ENCODE measurements at regions not wholly inside any gene's neighbourhood (a gene's known extent, or its start where the extent isn't known, plus 50 kb on each side); places are given as distances from the start of the nearest gene placed in this dataset.

DNA sequence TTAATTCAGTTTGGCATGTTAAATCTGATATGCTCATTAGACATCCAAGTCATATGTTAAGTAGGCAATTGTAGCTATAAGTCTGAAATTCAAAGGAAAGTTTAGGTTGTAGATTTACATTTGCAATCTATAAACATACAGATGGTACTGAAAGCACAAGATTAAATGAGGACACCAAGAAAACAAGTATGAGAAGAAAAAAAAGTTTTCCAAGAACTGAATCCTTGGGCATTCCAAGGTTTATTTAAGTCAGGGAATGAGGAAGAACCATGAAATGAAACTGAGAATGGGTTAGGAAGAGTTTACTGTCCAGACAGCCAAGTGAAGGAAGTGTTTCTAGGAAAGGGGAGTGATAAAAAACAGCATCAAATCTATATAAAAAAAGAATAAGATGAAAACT is 756.1 kb upstream of the DPPA4 start:
- no peak for DNase-seq

DNA sequence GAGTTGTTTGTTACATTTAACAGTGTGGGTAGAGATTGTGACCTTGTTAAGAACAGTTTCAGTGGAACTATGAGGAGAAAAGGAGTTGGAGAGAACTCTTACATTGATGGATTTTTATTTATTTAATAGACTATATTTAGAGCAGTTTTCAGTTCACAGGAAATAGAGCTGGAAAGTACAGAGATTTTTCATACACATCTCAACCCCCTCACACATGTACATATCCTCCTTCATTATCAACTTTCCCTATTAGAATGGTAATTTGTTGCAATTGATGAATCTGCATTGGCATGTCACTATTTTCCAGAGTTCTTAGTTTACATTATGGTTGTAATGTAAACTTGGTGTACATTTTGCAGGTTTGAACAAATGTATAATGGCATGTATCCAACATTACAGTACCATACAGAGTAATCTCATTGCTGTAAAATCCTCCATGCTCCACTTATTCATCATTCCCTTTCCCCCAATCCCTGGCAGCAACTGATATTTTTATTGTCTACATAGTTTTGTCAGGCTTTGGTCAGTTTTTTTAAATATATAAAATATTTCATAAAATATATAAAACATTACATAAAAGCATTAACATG is 756.6 kb upstream of the DPPA4 start:
- DNase-seq = no peak

DNA sequence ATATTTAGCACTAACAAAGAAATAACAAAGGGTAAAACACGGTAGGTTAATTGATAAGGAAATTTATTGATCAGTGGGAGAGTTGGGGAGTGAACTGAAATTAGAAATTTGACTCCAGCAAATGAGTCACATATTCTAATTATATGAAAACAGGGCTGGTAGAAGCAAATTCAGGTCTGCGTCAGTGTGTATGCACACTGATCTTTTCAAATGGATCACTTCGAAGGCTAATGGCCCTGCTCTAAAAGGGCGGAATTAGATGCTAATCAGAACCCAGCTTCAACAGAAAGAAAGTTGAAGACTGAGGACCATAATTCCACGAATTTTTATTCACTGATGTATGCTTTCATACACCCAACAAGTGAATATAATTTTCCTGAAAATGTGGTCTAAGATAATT is 762.4 kb upstream of the DPPA4 start:
- no peak for DNase-seq

DNA sequence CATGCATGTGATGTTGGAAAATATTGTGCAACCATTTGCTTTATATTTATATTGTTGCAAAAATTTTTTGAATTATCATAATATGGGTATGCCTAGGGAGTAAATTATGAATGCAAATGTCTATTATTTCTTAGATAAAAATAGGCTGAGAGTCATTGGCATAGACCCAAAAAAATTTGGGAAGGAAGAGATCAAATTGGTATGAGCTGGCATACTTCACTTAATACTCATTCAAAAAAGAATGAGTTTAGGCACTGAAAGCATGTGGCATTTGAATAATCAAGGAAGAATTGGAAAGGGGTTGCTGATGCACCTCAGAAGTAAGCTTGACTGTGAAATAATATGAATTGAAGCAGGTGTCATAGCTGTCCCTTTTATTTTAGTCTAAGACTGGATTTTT is 764.0 kb upstream of the DPPA4 start:
- DNase-seq = no peak

DNA sequence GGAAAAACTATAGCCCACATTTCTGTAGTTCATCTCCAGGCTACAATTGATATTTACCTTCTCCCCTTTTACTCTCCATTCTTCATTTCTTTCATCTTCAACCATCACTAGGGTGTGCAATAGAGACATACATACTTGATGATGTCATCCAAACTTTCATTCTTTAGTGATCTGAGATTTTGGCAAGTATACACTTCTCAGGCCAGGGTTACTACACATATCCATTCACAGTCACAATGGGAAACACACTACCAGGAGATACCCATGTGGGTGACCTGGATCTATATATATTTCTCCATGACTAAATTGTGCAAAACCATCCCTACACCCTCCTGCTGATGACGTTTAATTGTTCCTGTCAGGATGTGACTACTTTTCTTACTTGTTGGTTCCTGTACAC is 769.5 kb upstream of the DPPA4 start:
- DNase-seq = no peak

DNA sequence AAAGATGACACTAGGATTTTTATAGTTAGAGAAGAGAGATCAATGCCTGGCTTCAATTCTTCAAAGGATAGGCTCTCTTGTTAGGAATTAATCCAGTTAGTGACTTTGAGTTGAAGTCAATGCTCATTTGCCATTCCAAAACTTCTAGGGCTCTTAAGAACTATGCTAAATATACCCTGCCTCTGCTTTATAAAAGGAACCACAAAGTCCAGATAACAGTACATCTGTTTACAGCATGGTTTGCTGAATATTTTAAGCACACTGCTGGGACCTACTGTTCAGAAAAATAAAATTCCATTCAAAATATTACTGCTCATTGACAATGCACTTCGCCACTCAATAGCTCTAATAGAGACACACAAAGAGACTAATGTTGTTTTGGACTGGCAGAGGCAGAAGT is 786.6 kb upstream of the DPPA4 start:
- no peak for DNase-seq

DNA sequence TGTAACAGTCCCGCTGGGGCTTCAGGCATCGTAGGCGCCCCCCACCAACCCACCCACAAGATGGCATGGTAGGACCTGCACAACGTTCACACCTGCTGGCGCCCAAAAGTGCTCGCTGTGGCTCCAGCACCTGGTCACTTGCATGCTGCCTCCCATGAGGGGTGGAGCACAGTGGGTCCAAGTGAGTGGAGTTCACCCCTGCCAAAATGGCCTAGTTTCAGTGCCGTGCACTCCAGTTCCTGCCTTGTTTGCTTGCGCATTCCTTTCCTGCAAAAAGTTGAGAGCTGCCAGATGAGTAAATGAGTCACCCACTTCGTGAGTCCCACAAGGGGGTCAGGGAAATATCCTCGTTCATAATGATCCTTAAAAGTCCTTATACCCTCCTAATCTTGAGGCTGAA is 788.7 kb upstream of the DPPA4 start:
- no peak for DNase-seq

DNA sequence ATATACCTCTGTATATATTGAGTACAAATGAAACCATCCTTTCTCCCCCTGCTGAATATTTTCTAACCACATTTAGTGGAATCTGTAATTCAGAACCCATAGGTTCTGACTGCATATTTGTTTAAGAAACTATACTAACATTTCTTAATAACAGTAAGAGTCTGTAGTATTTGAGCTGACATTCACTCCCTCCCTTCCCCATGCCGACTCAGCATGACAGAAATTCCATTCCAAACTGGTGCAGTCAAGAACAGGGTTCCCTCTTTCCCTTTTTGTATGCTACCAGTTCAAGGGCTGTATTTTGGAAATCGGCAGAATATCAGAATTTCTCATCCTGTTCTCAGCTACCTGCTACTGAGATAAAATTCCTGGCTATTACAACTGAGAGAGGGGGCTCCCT is 796.6 kb upstream of the DPPA4 start:
- DNase-seq = no peak

DNA sequence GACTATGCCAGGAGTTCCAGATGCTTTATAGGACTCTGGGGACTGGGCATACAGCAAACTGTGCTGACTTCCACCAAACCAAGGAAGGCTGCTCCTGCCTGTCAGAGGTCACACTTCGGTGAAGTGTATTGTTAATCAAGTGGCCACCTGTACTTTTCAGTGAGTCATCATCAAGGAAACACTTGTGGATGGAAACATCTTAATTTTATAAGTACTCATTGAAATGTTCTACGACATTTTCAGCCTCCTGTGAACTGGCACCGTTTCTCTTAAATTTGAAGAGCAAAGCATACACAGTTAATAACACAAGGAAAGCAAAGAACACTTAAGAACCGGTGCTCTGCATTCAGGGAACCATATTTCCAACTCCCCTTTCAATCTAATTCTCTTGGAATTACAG is 801.7 kb upstream of the DPPA4 start:
- no peak for DNase-seq

DNA sequence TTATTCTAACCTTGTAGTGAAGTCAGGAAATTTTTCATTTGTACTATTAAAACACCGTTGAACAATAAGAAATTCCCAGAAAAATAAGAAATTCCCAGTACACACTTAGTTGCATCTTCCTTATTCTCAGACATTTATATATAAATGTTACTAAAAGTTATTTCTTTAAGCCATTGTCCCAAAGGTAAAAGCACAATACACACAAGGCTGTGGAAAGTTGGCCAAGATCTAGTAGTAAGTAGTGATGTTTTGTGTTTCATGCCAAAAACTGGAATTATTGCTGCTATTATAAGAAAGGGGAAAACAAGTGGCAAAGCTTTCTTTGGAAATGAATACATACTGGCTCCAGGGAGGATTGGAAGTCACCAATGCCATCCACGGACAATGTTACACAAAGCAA is 802.5 kb upstream of the DPPA4 start:
- no peak for DNase-seq

DNA sequence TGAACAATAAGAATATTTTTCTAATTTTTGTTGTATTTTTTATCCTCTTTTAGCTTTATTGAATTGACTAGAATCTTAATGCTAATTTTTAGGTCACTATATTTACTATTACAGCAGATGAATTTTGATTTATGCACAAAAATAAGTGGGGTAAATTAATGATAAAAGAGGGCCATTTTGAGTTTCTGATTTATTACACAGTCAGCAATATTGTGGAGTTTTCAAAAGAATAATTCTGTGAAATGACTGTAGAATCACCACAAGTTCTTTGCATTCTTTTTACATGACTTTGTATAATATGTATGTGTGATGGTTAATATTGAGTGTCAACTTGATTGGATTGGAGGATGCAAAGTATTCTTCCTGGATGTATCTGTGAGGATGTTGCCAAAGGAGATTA is 812.4 kb upstream of the DPPA4 start:
- no peak for DNase-seq

DNA sequence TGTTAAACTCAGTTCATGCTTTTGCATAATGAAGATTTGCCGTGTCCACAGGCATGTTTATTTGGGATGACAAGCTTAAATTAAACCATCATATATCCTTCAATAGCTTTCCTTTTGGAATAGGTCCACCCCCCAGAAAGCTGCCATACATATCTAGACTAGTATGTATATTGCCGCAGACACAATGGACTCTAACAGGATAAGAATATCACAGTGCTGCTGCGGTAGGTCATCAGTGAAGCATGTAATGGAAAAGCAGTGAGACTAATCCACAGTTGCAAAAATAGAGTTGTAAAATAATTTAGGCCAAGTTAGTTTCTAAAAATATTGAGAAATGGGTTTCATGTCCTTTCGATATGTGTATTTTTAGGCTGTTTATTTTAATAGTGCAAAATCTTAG is 819.9 kb upstream of the DPPA4 start:
- no peak for DNase-seq

DNA sequence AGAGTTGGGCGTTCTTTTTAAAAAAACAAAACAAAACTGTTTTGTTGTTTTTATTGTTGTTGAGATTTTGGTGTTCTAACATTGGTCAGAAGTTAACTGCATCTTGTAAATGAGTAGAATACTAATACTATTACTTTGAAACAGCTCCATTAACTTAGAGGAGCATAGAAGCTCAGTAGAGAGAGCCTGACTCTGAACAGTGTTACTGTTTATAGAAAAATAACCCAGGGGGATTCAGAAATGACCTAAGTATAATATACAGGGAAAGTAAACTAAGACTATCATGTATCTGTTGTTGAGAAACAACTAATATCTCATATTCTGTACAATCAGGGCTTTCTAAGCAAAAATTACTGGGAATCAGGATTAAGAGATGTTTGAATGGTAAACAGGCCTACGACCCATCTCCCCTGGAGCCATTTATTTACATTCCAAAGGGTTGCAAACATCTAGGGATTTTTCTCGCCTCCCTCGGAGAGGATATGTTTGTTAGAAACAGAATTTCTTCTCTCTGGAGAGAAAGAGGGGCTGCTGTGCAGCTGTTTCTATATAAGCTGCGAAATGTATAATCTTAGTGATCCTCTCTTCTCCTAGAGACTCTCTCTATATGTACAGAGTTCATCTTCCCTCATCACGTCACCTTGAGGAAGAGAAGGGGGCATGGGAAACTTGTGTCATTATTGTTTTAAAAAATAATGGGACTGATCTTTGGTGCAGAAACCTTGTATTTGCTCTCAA is 827.5 kb upstream of the DPPA4 start:
- DNase-seq = no peak

DNA sequence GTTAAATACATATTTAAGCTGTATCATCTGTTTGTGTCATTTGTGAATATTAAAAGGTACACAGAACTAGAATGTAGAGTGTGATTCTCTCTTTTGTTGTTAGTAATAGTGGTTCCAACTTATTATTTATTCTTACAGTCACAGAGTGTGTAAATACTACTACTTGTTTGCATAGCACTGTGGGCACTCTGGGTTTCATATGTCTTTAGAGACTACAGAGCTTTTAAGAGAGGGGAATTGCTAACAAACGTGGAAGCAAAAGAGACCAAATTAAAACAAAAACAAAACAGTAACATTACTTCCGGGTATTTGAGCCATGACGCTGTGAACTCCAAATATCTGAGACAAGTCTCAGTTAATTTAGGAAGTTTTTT is 828.0 kb upstream of the DPPA4 start:
- DNase-seq = no peak

DNA sequence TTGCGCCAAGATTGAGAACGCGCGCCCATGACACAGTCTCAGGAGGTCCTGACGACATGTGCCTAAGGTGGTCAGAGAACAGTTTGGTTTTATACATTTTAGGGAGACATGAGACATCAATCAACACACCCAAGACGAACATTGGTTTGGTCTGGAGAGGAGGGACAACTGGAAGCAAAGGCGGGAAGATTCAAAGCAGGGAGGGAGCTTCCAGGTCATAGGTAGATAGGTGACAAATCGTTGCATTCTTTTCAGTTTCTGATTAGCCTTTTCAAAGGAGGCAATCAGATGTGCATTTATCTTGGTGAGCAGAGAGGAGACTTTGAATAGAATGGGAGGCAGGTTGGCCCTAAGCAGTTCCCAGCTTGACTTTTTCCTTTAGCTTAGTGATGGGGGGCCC is 828.4 kb upstream of the DPPA4 start:
- no peak for DNase-seq

DNA sequence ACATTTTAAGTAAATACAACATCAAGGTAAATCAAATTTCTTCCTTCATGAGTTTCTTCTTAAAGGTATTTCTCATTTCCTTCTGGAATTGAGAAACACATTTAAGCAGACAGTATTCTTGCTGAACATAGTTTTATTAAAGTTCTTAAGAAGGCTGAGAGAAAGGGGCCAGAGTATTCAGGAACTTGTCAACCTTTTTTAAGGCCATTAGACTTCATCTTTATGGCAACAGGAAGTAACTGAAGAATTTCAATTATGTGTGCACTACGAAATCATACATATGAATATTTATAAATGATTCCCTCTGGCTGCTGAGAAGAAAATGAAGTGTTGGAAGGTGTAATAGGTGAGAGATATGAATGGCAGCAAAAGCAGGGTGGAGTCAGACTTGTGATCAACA is 829.4 kb upstream of the DPPA4 start:
- no peak for DNase-seq

DNA sequence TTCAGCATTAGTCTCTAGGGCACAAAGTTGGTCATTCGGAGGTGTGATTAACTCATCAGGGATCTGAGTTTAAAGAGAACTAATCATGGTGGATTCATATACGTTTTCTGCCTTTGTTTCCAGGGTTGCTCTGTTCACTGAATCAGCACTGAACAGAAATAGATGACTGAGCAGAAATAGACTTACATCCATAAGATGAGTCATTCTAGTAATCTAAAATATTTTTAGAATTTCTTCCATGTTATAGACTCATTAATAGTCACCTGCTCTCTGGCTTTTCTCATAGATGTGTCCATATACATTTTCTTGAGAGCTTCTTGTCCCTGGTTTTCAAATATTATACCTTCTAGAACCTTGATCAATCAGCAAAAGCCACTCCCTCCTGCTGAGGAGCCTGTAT is 837.6 kb upstream of the DPPA4 start:
- DNase-seq = no peak

DNA sequence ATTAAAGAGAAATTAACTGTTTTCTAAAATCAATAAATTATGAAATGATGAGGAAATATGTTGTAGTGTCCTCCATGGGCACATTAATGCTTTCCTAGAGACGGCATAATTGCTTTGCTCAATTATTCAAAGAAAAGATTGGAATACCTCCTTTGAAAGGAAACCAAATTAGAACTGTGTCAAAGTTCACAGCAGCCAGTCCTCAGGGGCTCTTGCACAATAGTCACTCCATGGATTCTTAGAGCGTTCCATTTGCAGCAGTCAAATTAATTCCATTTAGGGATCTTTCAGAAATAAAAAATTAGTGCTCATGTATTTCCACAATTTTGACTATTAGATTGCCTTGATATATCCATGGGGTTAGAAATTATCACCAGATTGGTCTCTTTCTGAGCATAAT is 841.6 kb upstream of the DPPA4 start:
- DNase-seq = no peak

DNA sequence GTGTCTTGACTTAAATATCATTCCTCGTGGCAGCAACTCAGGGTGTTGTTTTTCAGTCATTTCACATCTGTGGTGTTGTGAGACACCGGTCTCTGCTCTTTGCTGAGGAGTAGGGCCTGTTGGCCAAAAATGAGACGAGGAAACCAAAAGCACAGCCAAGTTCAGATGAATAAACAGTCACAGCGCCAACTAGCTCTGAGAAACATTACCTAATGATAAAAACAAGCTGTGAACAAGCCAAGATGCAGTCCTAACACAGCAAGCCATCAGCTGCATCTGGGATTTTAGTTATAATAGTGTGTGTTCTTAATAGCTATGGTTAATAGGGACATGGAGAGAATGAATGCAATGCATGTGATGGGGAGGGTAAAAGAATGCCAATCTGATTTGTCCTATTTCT is 843.4 kb upstream of the DPPA4 start:
- peak in 8 of 56 donors; percentile 0 to 26 (median 10) for DNase-seq

DNA sequence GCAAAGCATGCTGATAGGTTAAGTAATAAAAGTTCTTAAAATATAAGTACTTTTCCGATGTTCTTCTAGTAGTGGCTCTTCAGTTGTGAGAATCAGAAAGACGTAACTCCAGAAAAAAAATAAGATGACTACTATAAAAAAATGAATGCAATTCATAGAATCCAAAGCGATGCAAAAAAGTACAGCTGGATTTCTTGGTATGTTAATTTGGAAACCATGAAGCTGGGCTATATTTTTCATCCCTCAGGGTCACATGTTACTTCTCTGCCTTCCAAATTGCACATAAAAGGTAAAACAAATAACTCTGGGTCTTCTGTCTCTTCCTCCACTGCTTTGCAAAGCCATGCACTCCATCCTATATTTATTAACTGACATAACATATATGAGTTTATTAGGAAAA is 843.9 kb upstream of the DPPA4 start:
- DNase-seq = no peak

DNA sequence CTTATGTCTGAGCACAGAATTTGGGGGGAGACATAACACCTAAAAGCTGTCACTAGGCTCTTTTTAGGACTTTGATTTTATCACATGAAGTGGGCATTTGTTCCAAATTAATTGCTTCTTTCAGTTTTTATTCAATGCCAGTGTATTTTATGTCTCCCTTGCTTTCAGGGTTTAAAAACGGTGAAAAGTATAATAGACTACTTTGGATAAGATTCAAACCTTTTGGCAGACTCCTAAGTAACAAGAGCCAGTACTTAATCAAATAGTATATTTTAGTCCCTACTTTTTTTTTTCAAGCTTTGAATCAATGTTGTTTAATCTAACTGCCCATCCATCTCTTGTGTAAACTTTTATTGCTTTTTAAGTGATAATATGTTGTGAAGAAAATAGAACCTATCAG is 847.2 kb upstream of the DPPA4 start:
- DNase-seq = no peak

DNA sequence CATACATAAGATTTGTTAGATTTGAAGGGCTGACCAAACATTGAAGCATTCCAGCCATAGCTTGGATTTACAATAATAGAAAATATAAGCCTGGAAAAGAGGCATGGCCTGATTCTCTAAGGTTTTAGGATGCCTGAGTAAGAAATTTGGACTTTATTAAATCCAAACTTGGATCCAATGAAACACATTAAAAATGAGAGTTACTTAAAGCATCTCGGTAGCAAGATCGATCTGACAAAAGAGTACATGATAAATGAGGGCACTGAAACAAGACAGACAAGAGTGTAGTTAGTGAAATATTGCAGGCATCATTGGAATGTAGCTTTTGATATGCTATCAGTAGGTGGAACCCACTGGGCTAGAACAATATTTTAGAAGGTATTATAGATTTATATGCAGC is 855.7 kb upstream of the DPPA4 start:
- no peak for DNase-seq

DNA sequence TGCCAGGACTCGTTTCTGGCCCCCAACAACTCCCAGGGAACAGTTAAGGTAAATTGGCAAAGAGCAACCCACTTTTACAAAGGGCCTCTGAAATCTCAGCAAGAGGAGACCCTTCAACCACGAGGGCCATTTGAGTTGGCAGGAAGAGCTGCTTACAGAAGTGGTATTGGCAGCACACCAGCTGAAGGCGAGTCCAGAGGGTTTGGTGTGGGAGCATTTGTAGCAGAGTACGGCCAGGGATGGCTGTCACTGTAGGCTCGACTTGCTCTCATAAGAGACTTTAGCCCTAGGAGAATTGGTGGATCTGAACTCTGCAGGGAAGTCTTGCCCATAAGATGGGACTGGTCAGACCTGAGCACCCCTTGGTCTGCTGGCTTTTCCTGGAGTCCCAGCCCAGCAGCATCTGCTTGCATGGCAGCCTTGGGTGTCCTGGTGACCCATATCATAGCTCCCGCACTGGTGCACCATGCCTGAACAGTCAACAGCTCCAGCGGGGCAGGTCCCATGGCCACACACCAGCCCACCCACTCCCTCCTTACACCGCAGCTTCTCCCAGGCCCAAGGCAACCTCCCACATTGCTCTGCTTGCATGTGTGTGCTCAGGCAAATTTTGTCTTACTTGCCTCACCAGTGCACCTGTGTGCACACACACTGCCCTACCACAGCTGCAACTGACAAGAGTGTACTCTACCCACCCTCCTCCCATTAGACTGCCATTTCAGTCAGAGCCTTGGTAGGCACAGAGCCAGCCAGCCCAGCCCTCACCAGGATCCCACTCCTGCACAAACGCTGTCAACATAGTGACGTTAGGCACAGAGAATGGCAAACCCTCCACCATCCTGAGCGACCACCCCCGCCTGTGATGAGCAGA is 861.6 kb upstream of the DPPA4 start:
- peak in 8 of 56 donors; percentile 3 to 40 (median 8) for DNase-seq

Data from amygdala (tissue), 56 donors.